HCT116 (cell line): ENCODE measurements at regions not wholly inside any gene's neighbourhood (a gene's known extent, or its start where the extent isn't known, plus 50 kb on each side); places are given as distances from the start of the nearest gene placed in this dataset.

Experiments used
- CBX3 ChIP-seq: IDR thresholded peaks from 2 replicates; pipeline ENCODE4 v1.6.1; 2012; ENCODE audit warnings: low read depth
- EZH2 ChIP-seq: fragments of 200-600 bp; sonication (generic); IDR thresholded peaks from 2 replicates; pipeline ENCODE4 v1.6.1; 2017; ENCODE audit warnings: antibody characterized with exemption, mixed run types
- EZH2phosphoT487 ChIP-seq: fragments of 200-600 bp; IDR thresholded peaks from 2 replicates; pipeline ENCODE4 v1.6.1; 2018; ENCODE audit warnings: antibody characterized with exemption, borderline replicate concordance

DNA sequence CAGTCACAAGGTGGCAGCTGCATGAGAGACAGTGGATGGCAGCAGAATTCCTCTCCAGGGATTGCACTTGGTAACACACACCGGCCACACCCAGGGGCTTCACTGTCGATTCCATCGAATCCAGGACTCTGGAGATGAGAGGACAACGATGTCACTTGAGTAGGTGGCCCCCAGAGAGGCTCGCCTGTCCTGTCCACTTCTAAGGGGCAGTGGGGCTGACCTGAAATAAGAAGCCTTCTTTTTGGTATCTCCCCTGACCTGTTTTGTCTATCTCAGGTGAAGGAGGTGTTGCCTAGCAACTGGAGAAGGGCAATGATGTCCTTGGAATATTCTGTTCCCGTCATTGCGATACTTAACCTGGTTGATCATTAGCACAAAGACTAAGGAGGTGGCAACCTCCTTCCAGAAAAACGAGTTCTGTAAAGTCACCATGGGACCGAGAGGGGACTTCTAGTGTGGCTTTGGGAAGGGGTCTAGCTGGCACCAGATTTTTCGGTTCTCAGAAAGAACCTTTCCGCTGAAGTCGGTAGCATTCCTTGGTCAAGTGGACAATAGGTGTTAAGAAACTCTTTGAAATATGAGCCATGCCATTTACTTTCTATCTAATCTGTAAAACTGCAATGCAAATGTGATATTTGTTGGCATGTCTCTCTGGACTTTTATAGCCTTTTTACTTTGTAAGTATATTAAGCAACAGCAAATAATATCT lies 85.2 kb upstream of the TMPRSS2 start:
- TF ChIP-seq EZH2 (no peak), EZH2phosphoT487 (no peak), CBX3 (no peak)
